ENCODE measurements at regions not wholly inside any gene's neighbourhood (a gene's known extent, or its start where the extent isn't known, plus 50 kb on each side); places are given as distances from the start of the nearest gene placed in this dataset.

GRCh38 chr20:52787216-52787615, 184.9 kb upstream of the TSHZ2 start (continued):
- no peak for TF ChIP-seq USF2 (IDR thresholded peaks at IDR 0.05; ENCODE audit: low read length)
- TF ChIP-seq SIX5 (IDR thresholded peaks at IDR 0.05; ENCODE audit: low read depth, low read length) = no peak
- TF ChIP-seq TBP (IDR thresholded peaks at IDR 0.05; ENCODE audit: low read depth, low read length) = no peak
- no peak for TF ChIP-seq CHD7 (IDR thresholded peaks at IDR 0.05; ENCODE audit: insufficient replicate concordance, low read length)

All from H1 (cell line).